ENCODE measurements at regions not wholly inside any gene's neighbourhood (a gene's known extent, or its start where the extent isn't known, plus 50 kb on each side); places are given as distances from the start of the nearest gene placed in this dataset.

DNA sequence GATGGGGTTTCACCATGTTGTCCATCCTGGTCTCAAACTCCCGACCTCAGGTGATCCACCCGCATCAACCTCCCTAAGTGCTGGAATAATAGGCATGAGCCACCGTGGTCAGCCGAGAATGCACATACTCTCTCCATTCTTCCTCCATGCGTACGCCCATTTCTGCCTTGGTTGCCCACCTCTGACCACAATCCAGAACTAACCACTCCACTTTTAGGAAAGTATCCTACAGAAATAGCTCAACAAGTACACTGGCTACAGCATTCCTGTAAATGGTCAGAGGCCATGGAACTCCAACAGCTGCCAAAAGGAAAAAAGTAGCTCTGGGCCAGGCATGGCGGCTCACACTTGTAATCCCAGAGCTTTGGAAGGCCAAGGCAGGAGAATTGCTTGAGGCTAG, 60.7 kb downstream of the IRF2BPL start:
- no peak overlapping the region for H3K4me3 ChIP-seq (replicated peaks; ENCODE audit: insufficient read depth, low read length)
- no peak for DNase-seq (ENCODE audit: low read depth in 1 of 2, low spot score in 1 of 2)
- no peak overlapping the region for H3K27ac ChIP-seq (replicated peaks)
- TF ChIP-seq SPI1 (IDR thresholded peaks at IDR 0.05; ENCODE audit: borderline replicate concordance, low read depth) = no peak
- no peak for TF ChIP-seq CTCF (IDR thresholded peaks at IDR 0.05; ENCODE audit: insufficient read depth, low read length)
- no peak for TF ChIP-seq GABPA (IDR thresholded peaks at IDR 0.05; ENCODE audit: low read depth)
- no peak for TF ChIP-seq POLR2AphosphoS5 (IDR thresholded peaks at IDR 0.05; ENCODE audit: low read depth)
- TF ChIP-seq, protein P1, sequence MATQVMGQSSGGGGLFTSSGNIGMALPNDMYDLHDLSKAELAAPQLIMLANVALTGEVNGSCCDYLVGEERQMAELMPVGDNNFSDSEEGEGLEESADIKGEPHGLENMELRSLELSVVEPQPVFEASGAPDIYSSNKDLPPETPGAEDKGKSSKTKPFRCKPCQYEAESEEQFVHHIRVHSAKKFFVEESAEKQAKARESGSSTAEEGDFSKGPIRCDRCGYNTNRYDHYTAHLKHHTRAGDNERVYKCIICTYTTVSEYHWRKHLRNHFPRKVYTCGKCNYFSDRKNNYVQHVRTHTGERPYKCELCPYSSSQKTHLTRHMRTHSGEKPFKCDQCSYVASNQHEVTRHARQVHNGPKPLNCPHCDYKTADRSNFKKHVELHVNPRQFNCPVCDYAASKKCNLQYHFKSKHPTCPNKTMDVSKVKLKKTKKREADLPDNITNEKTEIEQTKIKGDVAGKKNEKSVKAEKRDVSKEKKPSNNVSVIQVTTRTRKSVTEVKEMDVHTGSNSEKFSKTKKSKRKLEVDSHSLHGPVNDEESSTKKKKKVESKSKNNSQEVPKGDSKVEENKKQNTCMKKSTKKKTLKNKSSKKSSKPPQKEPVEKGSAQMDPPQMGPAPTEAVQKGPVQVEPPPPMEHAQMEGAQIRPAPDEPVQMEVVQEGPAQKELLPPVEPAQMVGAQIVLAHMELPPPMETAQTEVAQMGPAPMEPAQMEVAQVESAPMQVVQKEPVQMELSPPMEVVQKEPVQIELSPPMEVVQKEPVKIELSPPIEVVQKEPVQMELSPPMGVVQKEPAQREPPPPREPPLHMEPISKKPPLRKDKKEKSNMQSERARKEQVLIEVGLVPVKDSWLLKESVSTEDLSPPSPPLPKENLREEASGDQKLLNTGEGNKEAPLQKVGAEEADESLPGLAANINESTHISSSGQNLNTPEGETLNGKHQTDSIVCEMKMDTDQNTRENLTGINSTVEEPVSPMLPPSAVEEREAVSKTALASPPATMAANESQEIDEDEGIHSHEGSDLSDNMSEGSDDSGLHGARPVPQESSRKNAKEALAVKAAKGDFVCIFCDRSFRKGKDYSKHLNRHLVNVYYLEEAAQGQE (IDR thresholded peaks at IDR 0.05; ENCODE audit: insufficient replicate concordance, low read depth) = no peak
- no peaks in the 10 kb centered on the region for H3K27me3 ChIP-seq (ENCODE audit: insufficient read depth, poor library complexity, severe bottlenecking)

GRCh38 chr14:76965232-76965631, 63.3 kb downstream of the IRF2BPL start:
- Histone ChIP-seq H3K4me3 (replicated peaks; ENCODE audit: insufficient read depth, low read length) (no peak overlapping the region), H3K27ac (replicated peaks) (no peak overlapping the region), H3K27me3 (ENCODE audit: insufficient read depth, poor library complexity, severe bottlenecking) (no peaks in the 10 kb centered on the region)
- DNase-seq (ENCODE audit: low read depth in 1 of 2, low spot score in 1 of 2) = no peak
- TF ChIP-seq SPI1 (IDR thresholded peaks at IDR 0.05; ENCODE audit: borderline replicate concordance, low read depth) (no peak), GABPA (IDR thresholded peaks at IDR 0.05; ENCODE audit: low read depth) (no peak), CTCF (IDR thresholded peaks at IDR 0.05; ENCODE audit: insufficient read depth, low read length) (no peak), POLR2AphosphoS5 (IDR thresholded peaks at IDR 0.05; ENCODE audit: low read depth) (no peak)
- TF ChIP-seq, protein P1 (IDR thresholded peaks at IDR 0.05; ENCODE audit: insufficient replicate concordance, low read depth) = no peak

DNA sequence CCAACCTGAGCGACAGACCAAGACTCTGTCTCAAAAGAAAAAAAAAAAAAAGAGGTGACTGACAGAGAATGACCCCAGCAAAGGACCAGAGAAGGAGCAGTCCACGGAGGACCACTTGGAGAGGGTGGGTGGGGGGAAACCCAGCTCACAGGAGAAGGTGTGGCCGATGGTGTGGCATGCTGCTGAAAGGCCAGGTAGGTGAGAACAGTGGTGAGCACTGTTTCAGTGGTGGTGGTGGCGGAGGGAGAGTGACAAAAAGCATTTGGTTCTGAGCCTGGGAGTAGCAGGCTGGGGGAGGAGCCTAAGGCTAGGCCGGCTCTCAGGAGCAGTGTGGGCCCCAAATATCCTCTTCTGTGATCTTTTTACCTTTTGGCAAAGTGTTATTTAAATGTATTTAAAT, 63.8 kb downstream of the IRF2BPL start:
- no peak for DNase-seq (ENCODE audit: low read depth in 1 of 2, low spot score in 1 of 2)
- TF ChIP-seq GABPA (IDR thresholded peaks at IDR 0.05; ENCODE audit: low read depth) (no peak), SPI1 (IDR thresholded peaks at IDR 0.05; ENCODE audit: borderline replicate concordance, low read depth) (no peak), CTCF (IDR thresholded peaks at IDR 0.05; ENCODE audit: insufficient read depth, low read length) (no peak), POLR2AphosphoS5 (IDR thresholded peaks at IDR 0.05; ENCODE audit: low read depth) (no peak)
- TF ChIP-seq, protein P1 (IDR thresholded peaks at IDR 0.05; ENCODE audit: insufficient replicate concordance, low read depth) = no peak
- Histone ChIP-seq H3K27ac (replicated peaks) (no peak overlapping the region), H3K4me3 (replicated peaks; ENCODE audit: insufficient read depth, low read length) (no peak overlapping the region), H3K27me3 (ENCODE audit: insufficient read depth, poor library complexity, severe bottlenecking) (no peaks in the 10 kb centered on the region)
